ENCODE measurements at regions not wholly inside any gene's neighbourhood (a gene's known extent, or its start where the extent isn't known, plus 50 kb on each side); places are given as distances from the start of the nearest gene placed in this dataset.
"Not testable (repeated sequence)": the region's sequence is repeated elsewhere in the genome, so short reads cannot be mapped to it uniquely, and the experiment has no call there.

DNA sequence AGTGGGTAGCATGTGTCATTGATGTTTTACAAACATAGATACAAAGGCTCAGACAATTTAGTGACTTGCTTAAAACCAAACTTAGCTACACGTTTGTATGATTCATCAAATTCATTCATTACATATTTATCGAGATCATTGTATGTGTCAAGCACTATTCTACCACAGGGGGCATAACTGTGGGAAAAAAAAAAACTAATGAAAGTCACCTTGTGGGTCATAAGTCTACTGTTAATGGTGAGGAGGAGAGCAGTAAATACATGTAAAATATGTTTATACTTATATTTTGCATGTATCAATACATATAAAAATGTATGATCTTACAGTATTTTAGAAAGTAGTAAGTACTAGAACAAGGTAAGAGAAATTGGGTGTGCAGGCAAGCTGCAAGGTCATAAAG lies 933.8 kb downstream of the IPMK start:
- Mint-ChIP-seq H3K36me3 (ENCODE audit: low read depth) (no peaks in the 10 kb centered on the region), H3K9me3 (no peaks in the 10 kb centered on the region), H3K4me3 (no peak overlapping the region), H3K4me1 (ENCODE audit: low read depth) (no peaks in the 10 kb centered on the region), H3K27ac (no peak overlapping the region), H3K27me3 (ENCODE audit: low read depth) (no peaks in the 10 kb centered on the region)

DNA sequence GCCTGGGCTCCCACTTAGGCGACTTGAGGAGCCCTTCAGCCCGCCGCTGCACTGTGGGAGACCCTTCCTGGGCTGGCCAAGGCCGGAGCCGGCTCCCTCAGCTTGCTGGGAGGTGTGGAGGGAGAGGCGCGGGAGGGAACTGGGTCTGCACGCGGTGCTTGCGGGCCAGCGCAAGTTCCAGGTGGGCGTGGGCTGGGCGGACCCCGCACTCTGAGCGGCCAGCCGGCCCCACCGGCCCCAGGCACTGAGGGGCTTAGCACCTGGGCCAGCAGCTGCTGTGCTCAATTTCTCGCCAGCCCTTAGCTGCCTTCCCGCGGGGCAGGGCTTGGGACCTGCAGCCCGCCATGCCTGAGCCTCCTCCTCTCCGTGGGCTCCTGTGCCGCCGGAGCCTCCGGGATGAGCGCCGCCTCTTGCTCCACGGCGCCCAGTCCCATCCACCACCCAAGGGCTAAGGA lies 946.3 kb downstream of the IPMK start:
- not testable (repeated sequence) for H3K4me1 Mint-ChIP-seq (ENCODE audit: low read depth); H3K4me3 Mint-ChIP-seq; H3K27ac Mint-ChIP-seq; H3K27me3 Mint-ChIP-seq (ENCODE audit: low read depth); H3K9me3 Mint-ChIP-seq; H3K36me3 Mint-ChIP-seq (ENCODE audit: low read depth)

DNA sequence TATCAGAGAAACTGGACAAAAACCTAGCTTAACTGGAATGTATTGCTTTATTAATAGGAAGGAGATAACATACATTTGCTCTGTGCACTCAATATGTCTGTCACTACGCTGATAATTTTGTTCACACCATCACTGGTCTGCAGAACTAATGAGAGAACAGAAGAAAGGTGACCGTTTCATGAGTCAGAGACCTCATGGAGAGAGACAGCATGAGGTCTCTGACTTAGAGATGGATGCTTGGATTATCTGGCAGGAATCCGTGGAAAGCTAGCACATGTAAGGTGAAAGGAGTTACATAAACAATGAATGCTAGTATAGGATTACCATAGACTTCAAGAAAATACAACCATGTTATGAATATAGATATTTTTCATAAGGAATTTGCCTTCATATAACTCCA lies 947.3 kb downstream of the IPMK start:
- H3K4me3 Mint-ChIP-seq = no peak overlapping the region
- H3K27ac Mint-ChIP-seq = no peak overlapping the region
- H3K27me3 Mint-ChIP-seq (ENCODE audit: low read depth) = no peaks in the 10 kb centered on the region
- no peaks in the 10 kb centered on the region for H3K4me1 Mint-ChIP-seq (ENCODE audit: low read depth)
- no peaks in the 10 kb centered on the region for H3K36me3 Mint-ChIP-seq (ENCODE audit: low read depth)
- no peaks in the 10 kb centered on the region for H3K9me3 Mint-ChIP-seq

DNA sequence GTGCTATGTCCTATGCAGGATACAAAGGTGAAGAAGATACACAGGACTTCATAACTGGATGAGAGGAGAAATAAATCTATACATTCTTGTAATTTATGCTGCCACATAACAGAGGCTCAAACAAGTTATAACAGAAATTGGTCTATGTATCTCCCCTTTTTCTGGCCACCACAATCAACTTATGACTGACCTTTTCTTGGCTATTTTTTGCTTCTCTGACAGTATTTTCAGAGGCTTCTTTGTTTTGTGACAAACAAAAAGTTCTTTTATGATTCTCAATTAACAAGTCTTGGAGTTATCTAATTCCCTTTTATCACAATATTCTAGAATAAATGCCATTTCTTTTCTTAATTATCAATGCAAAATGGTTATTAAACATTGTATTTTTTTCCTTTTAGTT lies 953.0 kb upstream of the ZWINT start:
- Mint-ChIP-seq H3K9me3 (no peaks in the 10 kb centered on the region), H3K36me3 (ENCODE audit: low read depth) (no peaks in the 10 kb centered on the region), H3K27me3 (ENCODE audit: low read depth) (no peaks in the 10 kb centered on the region), H3K4me1 (ENCODE audit: low read depth) (no peaks in the 10 kb centered on the region), H3K4me3 (no peak overlapping the region), H3K27ac (no peak overlapping the region)

- no peaks in the 10 kb centered on the region for H3K27me3 Mint-ChIP-seq (ENCODE audit: low read depth)
- H3K9me3 Mint-ChIP-seq = no peaks in the 10 kb centered on the region
- H3K4me1 Mint-ChIP-seq (ENCODE audit: low read depth) = no peaks in the 10 kb centered on the region
- H3K27ac Mint-ChIP-seq = no peak overlapping the region
- no peak overlapping the region for H3K4me3 Mint-ChIP-seq
- no peaks in the 10 kb centered on the region for H3K36me3 Mint-ChIP-seq (ENCODE audit: low read depth)
These were observed 942.5 kb upstream of the ZWINT start for GRCh38 chr10:57303566-57303965.

- H3K36me3 Mint-ChIP-seq (ENCODE audit: low read depth) = no peaks in the 10 kb centered on the region
- no peaks in the 10 kb centered on the region for H3K9me3 Mint-ChIP-seq
- no peak overlapping the region for H3K27ac Mint-ChIP-seq
- H3K4me3 Mint-ChIP-seq = no peak overlapping the region
- no peaks in the 10 kb centered on the region for H3K4me1 Mint-ChIP-seq (ENCODE audit: low read depth)
- H3K27me3 Mint-ChIP-seq (ENCODE audit: low read depth) = no peaks in the 10 kb centered on the region
These were observed 939.7 kb upstream of the ZWINT start for GRCh38 chr10:57300718-57301117.

DNA sequence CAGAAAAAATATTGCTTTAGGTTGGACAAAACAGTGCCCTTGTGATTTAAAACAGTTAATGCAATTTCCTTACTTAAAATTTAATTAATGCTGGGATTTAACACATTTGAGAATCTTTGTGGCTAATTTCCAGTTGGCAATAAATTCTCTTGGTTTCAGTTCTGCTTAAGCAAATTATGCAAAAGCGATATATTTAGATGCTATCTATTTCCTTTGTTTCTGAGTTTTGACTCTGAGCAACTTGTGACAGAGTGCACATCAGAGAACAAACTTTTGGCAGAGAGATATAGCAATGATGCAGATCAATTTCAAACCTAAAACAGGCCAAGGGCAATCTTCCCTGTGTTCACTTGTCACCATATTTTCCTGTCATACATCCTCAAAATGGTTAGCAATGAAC lies 933.6 kb upstream of the ZWINT start:
- Mint-ChIP-seq H3K4me3 (no peak overlapping the region), H3K27ac (no peak overlapping the region), H3K9me3 (no peaks in the 10 kb centered on the region), H3K27me3 (ENCODE audit: low read depth) (no peaks in the 10 kb centered on the region), H3K36me3 (ENCODE audit: low read depth) (no peaks in the 10 kb centered on the region), H3K4me1 (ENCODE audit: low read depth) (no peaks in the 10 kb centered on the region)

DNA sequence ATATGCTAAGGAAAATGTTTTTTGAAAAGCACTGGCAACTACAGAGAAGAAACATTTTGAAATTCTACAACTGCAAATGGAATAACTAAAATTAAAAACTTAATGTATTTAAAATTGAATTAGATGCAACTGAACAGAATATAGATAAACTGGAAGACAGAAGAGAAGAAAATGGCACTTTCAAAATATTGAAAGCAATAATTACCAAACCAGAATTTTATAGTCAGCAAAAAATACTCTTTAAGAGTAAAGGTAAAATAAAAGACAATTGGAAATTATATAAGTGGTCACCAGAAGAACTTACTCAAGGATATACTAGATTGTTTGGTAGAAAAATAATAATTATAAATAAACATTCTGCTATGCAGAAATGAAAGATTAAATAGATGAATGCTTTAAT lies 927.7 kb upstream of the ZWINT start:
- no peaks in the 10 kb centered on the region for H3K27me3 Mint-ChIP-seq (ENCODE audit: low read depth)
- H3K4me3 Mint-ChIP-seq = no peak overlapping the region
- H3K9me3 Mint-ChIP-seq = no peaks in the 10 kb centered on the region
- H3K27ac Mint-ChIP-seq = no peak overlapping the region
- no peaks in the 10 kb centered on the region for H3K36me3 Mint-ChIP-seq (ENCODE audit: low read depth)
- no peaks in the 10 kb centered on the region for H3K4me1 Mint-ChIP-seq (ENCODE audit: low read depth)

DNA sequence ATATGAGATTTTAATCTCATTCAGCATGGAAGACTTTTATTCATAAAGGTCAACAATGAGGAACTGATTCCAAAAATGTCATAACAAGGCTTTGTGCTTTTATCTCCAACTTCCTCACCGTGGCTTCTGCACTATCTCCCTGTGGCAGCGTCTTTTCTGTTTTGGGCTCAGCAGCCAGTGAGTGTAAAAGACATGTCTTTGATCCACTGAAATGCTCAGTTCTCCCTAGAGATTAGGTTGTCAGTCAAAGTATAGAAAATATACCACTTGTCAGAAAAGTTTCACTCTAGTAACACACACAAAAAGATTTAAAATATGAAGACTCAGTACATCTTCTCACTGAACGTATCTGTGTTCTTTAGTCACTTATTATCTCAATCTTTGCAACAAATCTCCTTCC lies 901.8 kb upstream of the ZWINT start:
- no peak overlapping the region for H3K4me3 Mint-ChIP-seq
- no peaks in the 10 kb centered on the region for H3K36me3 Mint-ChIP-seq (ENCODE audit: low read depth)
- no peak overlapping the region for H3K27ac Mint-ChIP-seq
- no peaks in the 10 kb centered on the region for H3K27me3 Mint-ChIP-seq (ENCODE audit: low read depth)
- peaks cover 5% of the 10 kb centered on the region for H3K9me3 Mint-ChIP-seq
- no peaks in the 10 kb centered on the region for H3K4me1 Mint-ChIP-seq (ENCODE audit: low read depth)

DNA sequence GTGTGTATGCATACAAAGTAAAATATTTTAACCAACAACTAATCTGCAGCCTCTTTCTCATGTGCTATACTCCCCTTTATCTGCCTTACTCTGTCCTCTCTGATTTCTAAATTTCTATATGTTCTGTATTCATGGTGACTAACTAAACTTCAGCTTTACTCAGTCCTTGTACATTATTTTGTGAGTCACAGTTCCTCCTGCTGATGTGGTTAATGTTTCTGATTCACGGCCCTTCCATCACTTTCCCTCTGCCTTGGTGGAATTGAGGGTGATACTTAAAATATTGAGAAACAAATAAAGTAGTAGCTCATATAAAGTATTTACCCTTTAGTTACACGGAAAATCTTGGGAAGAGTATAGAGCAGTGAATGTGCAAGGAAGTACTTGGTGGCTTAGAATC lies 899.1 kb upstream of the ZWINT start:
- Mint-ChIP-seq H3K4me3 (no peak overlapping the region), H3K27me3 (ENCODE audit: low read depth) (no peaks in the 10 kb centered on the region), H3K36me3 (ENCODE audit: low read depth) (no peaks in the 10 kb centered on the region), H3K9me3 (peaks cover 18% of the 10 kb centered on the region), H3K27ac (no peak overlapping the region), H3K4me1 (ENCODE audit: low read depth) (no peaks in the 10 kb centered on the region)

GRCh38 chr10:57249615-57250281 lies 888.7 kb upstream of the ZWINT start:
- H3K9me3 Mint-ChIP-seq = no peaks in the 10 kb centered on the region
- no peaks in the 10 kb centered on the region for H3K4me1 Mint-ChIP-seq (ENCODE audit: low read depth)
- no peaks in the 10 kb centered on the region for H3K27me3 Mint-ChIP-seq (ENCODE audit: low read depth)

GRCh38 chr10:57247271-57247670 lies 886.2 kb upstream of the ZWINT start:
- Mint-ChIP-seq H3K27ac (no peak overlapping the region), H3K4me1 (ENCODE audit: low read depth) (no peaks in the 10 kb centered on the region)

More at GRCh38 chr10:57249615-57250281, 888.7 kb upstream of the ZWINT start:
- Mint-ChIP-seq H3K36me3 (ENCODE audit: low read depth) (no peaks in the 10 kb centered on the region), H3K4me3 (no peak overlapping the region), H3K27ac (no peak overlapping the region)

GRCh38 chr10:57225920-57226319 lies 864.9 kb upstream of the ZWINT start:
- no peak overlapping the region for H3K27ac Mint-ChIP-seq
- H3K9me3 Mint-ChIP-seq = peaks cover 22% of the 10 kb centered on the region
- H3K4me3 Mint-ChIP-seq = no peak overlapping the region
- no peaks in the 10 kb centered on the region for H3K27me3 Mint-ChIP-seq (ENCODE audit: low read depth)
- no peaks in the 10 kb centered on the region for H3K36me3 Mint-ChIP-seq (ENCODE audit: low read depth)
- no peaks in the 10 kb centered on the region for H3K4me1 Mint-ChIP-seq (ENCODE audit: low read depth)

More at GRCh38 chr10:57247271-57247670, 886.2 kb upstream of the ZWINT start:
- no peak overlapping the region for H3K4me3 Mint-ChIP-seq
- H3K9me3 Mint-ChIP-seq = no peaks in the 10 kb centered on the region
- H3K27me3 Mint-ChIP-seq (ENCODE audit: low read depth) = no peaks in the 10 kb centered on the region
- no peaks in the 10 kb centered on the region for H3K36me3 Mint-ChIP-seq (ENCODE audit: low read depth)

DNA sequence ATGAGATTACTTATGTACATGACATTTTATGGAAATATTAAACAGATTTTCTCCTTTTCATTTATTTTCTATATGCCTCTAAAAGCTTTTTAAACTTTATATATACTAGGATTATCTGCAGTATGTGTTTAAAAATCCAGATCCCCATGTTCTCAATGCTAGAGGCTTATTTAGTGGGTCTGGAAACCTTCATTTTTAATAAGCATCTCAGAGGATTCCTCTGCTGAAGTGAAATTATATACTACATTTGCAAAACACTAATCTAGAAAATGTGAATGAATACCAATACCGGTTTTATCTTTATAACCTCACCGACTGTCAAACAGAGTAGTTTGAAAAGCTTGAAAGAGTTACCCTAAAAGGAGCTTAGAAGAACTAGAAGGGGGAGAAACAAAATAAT lies 863.8 kb upstream of the ZWINT start:
- Mint-ChIP-seq H3K27me3 (ENCODE audit: low read depth) (no peaks in the 10 kb centered on the region), H3K9me3 (peaks cover 17% of the 10 kb centered on the region), H3K36me3 (ENCODE audit: low read depth) (no peaks in the 10 kb centered on the region), H3K27ac (no peak overlapping the region), H3K4me3 (no peak overlapping the region), H3K4me1 (ENCODE audit: low read depth) (no peaks in the 10 kb centered on the region)

- Mint-ChIP-seq H3K4me1 (ENCODE audit: low read depth) (no peaks in the 10 kb centered on the region), H3K27ac (no peak overlapping the region), H3K27me3 (ENCODE audit: low read depth) (no peaks in the 10 kb centered on the region), H3K9me3 (peaks cover 3% of the 10 kb centered on the region), H3K4me3 (no peak overlapping the region), H3K36me3 (ENCODE audit: low read depth) (no peaks in the 10 kb centered on the region)
These were observed 861.5 kb upstream of the ZWINT start for GRCh38 chr10:57222603-57223002.

DNA sequence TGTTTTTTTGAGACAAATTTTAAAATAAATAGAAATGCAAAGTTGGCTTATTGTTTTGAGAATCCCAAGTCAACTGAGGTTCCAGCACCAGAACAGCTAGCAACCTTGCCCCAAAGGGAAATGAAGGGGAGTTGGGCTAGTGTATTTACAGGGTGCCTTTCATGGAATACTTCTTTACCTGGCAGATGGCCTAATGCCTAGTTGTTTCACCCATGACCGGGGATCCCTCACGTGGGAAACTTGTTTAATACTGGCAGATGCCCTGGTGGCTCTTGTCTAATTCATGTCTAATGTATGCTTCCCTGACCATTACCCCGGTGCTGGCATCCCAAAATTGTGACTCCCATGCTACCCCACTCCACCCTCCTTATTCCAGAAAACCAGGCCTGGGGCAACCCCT lies 861.1 kb upstream of the ZWINT start:
- no peak overlapping the region for H3K4me3 Mint-ChIP-seq
- peaks cover 3% of the 10 kb centered on the region for H3K9me3 Mint-ChIP-seq
- no peaks in the 10 kb centered on the region for H3K36me3 Mint-ChIP-seq (ENCODE audit: low read depth)
- H3K4me1 Mint-ChIP-seq (ENCODE audit: low read depth) = no peaks in the 10 kb centered on the region
- no peak overlapping the region for H3K27ac Mint-ChIP-seq
- no peaks in the 10 kb centered on the region for H3K27me3 Mint-ChIP-seq (ENCODE audit: low read depth)

All from T-helper 1 cell treated with Interleukin-12 subunit alpha and Interleukin-12 subunit beta and Interleukin-4 antibody, amounts not matched to agents 30 μg/mL and 1 μg/mL, for 36 hours (primary cell).